ENCODE measurements at regions not wholly inside any gene's neighbourhood (a gene's known extent, or its start where the extent isn't known, plus 50 kb on each side); places are given as distances from the start of the nearest gene placed in this dataset.
A peak's percentile ranks its signal among the peaks of the same experiment; 100 is the strongest.

- DNase-seq (ENCODE audit: low spot score) = no peak
Measured at GRCh38 chr5:54645882-54646355, 128.4 kb downstream of the SNX18 start.

GRCh38 chr5:54644226-54644625, 126.7 kb downstream of the SNX18 start:
- DNase-seq (ENCODE audit: low spot score) = no peak

- DNase-seq (ENCODE audit: low spot score) = no peak
Measured at GRCh38 chr5:54643685-54644106, 126.1 kb downstream of the SNX18 start.

GRCh38 chr5:54639621-54640020, 122.1 kb downstream of the SNX18 start:
- no peak for DNase-seq (ENCODE audit: low spot score)

GRCh38 chr5:54638106-54638505, 120.5 kb downstream of the SNX18 start:
- no peak for DNase-seq (ENCODE audit: low spot score)

- peak; percentile 37 for DNase-seq (ENCODE audit: low spot score)
Measured at GRCh38 chr5:54637654-54638053, 120.1 kb downstream of the SNX18 start.

- DNase-seq (ENCODE audit: low spot score) = no peak
Measured at GRCh38 chr5:54634089-54634488, 116.5 kb downstream of the SNX18 start.

GRCh38 chr5:54632131-54632701, 114.7 kb downstream of the SNX18 start:
- peak; percentile 38 for DNase-seq (ENCODE audit: low spot score)

GRCh38 chr5:54630738-54631359, 113.3 kb downstream of the SNX18 start:
- no peak for DNase-seq (ENCODE audit: low spot score)

- no peak for DNase-seq (ENCODE audit: low spot score)
Measured at GRCh38 chr5:54629115-54629514, 111.6 kb downstream of the SNX18 start.

GRCh38 chr5:54628050-54628449, 110.5 kb downstream of the SNX18 start:
- DNase-seq (ENCODE audit: low spot score) = no peak

GRCh38 chr5:54626407-54626806, 108.8 kb downstream of the SNX18 start:
- no peak for DNase-seq (ENCODE audit: low spot score)

GRCh38 chr5:54624805-54625568, 107.4 kb downstream of the SNX18 start:
- no peak for DNase-seq (ENCODE audit: low spot score)

GRCh38 chr5:54621709-54622108, 104.2 kb downstream of the SNX18 start:
- peak; percentile 54 for DNase-seq (ENCODE audit: low spot score)

- no peak for DNase-seq (ENCODE audit: low spot score)
Measured at GRCh38 chr5:54621048-54621447, 103.5 kb downstream of the SNX18 start.

- DNase-seq (ENCODE audit: low spot score) = no peak
Measured at GRCh38 chr5:54620141-54620933, 102.8 kb downstream of the SNX18 start.

- no peak for DNase-seq (ENCODE audit: low spot score)
Measured at GRCh38 chr5:54619731-54620130, 102.2 kb downstream of the SNX18 start.

- DNase-seq (ENCODE audit: low spot score) = no peak
Measured at GRCh38 chr5:54616518-54617220, 99.1 kb downstream of the SNX18 start.

- no peak for DNase-seq (ENCODE audit: low spot score)
Measured at GRCh38 chr5:54616031-54616430, 98.5 kb downstream of the SNX18 start.

GRCh38 chr5:54615381-54615780, 97.8 kb downstream of the SNX18 start:
- DNase-seq (ENCODE audit: low spot score) = no peak

- DNase-seq (ENCODE audit: low spot score) = no peak
Measured at GRCh38 chr5:54612711-54613110, 95.2 kb downstream of the SNX18 start.
